ENCODE measurements at regions not wholly inside any gene's neighbourhood (a gene's known extent, or its start where the extent isn't known, plus 50 kb on each side); places are given as distances from the start of the nearest gene placed in this dataset.

DNA sequence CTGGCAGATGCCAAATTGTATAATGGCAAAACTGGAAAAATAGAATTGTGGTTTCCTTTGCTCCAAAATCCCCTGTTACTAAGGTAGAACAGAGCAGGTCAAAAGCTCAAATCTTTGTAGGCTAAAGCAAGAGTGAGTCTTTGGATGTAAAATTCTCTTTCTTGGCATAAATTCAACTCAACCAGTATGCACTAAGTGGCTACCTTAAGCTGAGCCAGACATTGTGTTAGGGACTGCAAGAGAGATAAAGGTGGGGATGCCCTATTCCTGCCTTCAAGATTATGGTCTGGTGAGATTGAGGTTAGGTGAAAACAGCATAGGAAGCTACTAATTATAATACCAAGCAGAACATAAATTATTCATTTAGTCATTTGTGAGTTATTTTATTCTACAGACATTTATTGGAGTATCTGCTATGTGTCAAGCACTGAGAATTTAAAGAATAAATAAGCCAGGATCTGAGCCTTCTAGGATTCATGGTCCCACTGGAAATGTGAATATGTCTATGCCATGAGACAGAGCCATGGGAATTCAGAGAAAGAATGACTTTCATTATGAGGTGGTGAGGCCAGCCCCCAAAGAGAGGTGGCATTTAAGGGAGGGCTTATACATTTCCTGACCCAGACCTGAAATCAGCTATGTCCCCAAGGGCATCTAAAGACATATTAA, 198.0 kb upstream of the NCKAP5 start:
- H3K4me1 ChIP-seq (ENCODE audit: insufficient read depth, insufficient read length): no peaks in the 10 kb centered on the region
- no peak for DNase-seq (ENCODE audit: low read depth, low spot score)
- H3K36me3 ChIP-seq (ENCODE audit: insufficient read depth, insufficient read length, low read length): no peaks in the 10 kb centered on the region
- peaks cover 6% of the 10 kb centered on the region; the same call in 1 of the 2 replicates for H3K9me3 ChIP-seq (ENCODE audit: insufficient read depth, low read length)
- no peak for TF ChIP-seq SUZ12 (IDR thresholded peaks at IDR 0.05; ENCODE audit: extremely low read depth, insufficient read depth, insufficient read length)
- no peak for TF ChIP-seq YY1 (IDR thresholded peaks at IDR 0.05; ENCODE audit: insufficient read depth, insufficient read length)
- TF ChIP-seq ZNF274 (IDR thresholded peaks at IDR 0.05; ENCODE audit: low read depth, low read length): no peak
- no peak overlapping the region for H3K9ac ChIP-seq (ENCODE audit: insufficient read length, low read depth)
- no peaks in the 10 kb centered on the region for H3K27me3 ChIP-seq (ENCODE audit: insufficient read depth, insufficient read length)
- no peak overlapping the region for H3K4me3 ChIP-seq (ENCODE audit: insufficient read length, low read depth)

GRCh38 chr2:133768256-133768655, 200.0 kb upstream of the NCKAP5 start:
- Histone ChIP-seq H3K4me3 (ENCODE audit: insufficient read length, low read depth) (no peak overlapping the region), H3K4me1 (ENCODE audit: insufficient read depth, insufficient read length) (no peaks in the 10 kb centered on the region), H3K9me3 (ENCODE audit: insufficient read depth, low read length) (peaks cover 3% of the 10 kb centered on the region; the same call in 1 of the 2 replicates), H3K9ac (ENCODE audit: insufficient read length, low read depth) (no peak overlapping the region), H3K27me3 (ENCODE audit: insufficient read depth, insufficient read length) (no peaks in the 10 kb centered on the region), H3K36me3 (ENCODE audit: insufficient read depth, insufficient read length, low read length) (no peaks in the 10 kb centered on the region)
- no peak for DNase-seq (ENCODE audit: low read depth, low spot score)
- TF ChIP-seq ZNF274 (IDR thresholded peaks at IDR 0.05; ENCODE audit: low read depth, low read length) (no peak), SUZ12 (IDR thresholded peaks at IDR 0.05; ENCODE audit: extremely low read depth, insufficient read depth, insufficient read length) (no peak), YY1 (IDR thresholded peaks at IDR 0.05; ENCODE audit: insufficient read depth, insufficient read length) (no peak)

- Histone ChIP-seq H3K4me3 (ENCODE audit: insufficient read length, low read depth) (no peak overlapping the region), H3K9ac (ENCODE audit: insufficient read length, low read depth) (no peak overlapping the region), H3K9me3 (ENCODE audit: insufficient read depth, low read length) (no peaks in the 10 kb centered on the region), H3K4me1 (ENCODE audit: insufficient read depth, insufficient read length) (no peaks in the 10 kb centered on the region), H3K36me3 (ENCODE audit: insufficient read depth, insufficient read length, low read length) (no peaks in the 10 kb centered on the region), H3K27me3 (ENCODE audit: insufficient read depth, insufficient read length) (no peaks in the 10 kb centered on the region)
- TF ChIP-seq ZNF274 (IDR thresholded peaks at IDR 0.05; ENCODE audit: low read depth, low read length): no peak
- no peak for TF ChIP-seq SUZ12 (IDR thresholded peaks at IDR 0.05; ENCODE audit: extremely low read depth, insufficient read depth, insufficient read length)
- TF ChIP-seq YY1 (IDR thresholded peaks at IDR 0.05; ENCODE audit: insufficient read depth, insufficient read length): no peak
- no peak for DNase-seq (ENCODE audit: low read depth, low spot score)
Measured at GRCh38 chr2:133768658-133769435, 200.6 kb upstream of the NCKAP5 start.

DNA sequence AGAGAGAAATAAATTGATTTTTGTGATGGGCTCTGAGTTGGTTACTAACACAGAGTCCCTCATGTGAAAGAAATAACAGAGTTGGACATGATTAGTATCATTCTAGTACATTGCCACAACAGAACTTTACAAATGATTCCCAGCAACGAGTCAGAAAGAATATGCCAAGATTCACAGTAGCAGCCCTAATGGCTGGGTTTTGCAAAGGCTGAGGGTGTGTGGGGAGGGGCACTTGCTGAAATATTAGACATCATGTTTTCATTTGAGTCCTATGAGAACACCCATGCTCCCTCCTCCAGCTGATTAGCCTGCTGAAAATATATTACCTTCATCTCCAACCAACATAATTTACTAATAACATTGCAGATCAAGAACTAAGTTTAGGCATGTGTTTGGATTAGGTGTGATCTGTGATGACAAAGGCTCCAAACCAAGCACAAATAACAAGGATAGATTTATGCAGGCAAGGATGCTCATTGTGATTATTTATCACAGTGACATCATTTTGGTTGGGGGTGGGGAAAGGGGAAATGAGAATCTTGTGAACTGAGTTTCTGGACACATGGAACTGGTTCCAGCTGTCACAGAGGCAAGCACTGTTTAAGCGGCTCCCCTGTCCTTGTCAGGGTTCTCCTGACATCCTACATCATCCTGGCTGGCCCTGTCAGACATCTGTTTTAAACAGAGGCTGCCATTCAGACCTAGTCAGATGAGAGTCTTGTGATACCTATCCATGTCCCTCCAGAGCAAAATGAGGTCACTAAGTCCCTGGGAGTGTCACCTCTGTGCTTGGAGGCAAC, 205.8 kb upstream of the NCKAP5 start:
- H3K9me3 ChIP-seq (ENCODE audit: insufficient read depth, low read length): no peaks in the 10 kb centered on the region
- DNase-seq (ENCODE audit: low read depth, low spot score): no peak
- no peaks in the 10 kb centered on the region for H3K36me3 ChIP-seq (ENCODE audit: insufficient read depth, insufficient read length, low read length)
- no peak for TF ChIP-seq ZNF274 (IDR thresholded peaks at IDR 0.05; ENCODE audit: low read depth, low read length)
- TF ChIP-seq SUZ12 (IDR thresholded peaks at IDR 0.05; ENCODE audit: extremely low read depth, insufficient read depth, insufficient read length): no peak
- TF ChIP-seq YY1 (IDR thresholded peaks at IDR 0.05; ENCODE audit: insufficient read depth, insufficient read length): no peak
- no peaks in the 10 kb centered on the region for H3K4me1 ChIP-seq (ENCODE audit: insufficient read depth, insufficient read length)
- H3K27me3 ChIP-seq (ENCODE audit: insufficient read depth, insufficient read length): no peaks in the 10 kb centered on the region
- no peak overlapping the region for H3K9ac ChIP-seq (ENCODE audit: insufficient read length, low read depth)
- H3K4me3 ChIP-seq (ENCODE audit: insufficient read length, low read depth): no peak overlapping the region

- Histone ChIP-seq H3K27me3 (ENCODE audit: insufficient read depth, insufficient read length) (no peaks in the 10 kb centered on the region), H3K4me3 (ENCODE audit: insufficient read length, low read depth) (no peak overlapping the region), H3K36me3 (ENCODE audit: insufficient read depth, insufficient read length, low read length) (no peaks in the 10 kb centered on the region), H3K4me1 (ENCODE audit: insufficient read depth, insufficient read length) (no peaks in the 10 kb centered on the region), H3K9ac (ENCODE audit: insufficient read length, low read depth) (no peak overlapping the region), H3K9me3 (ENCODE audit: insufficient read depth, low read length) (no peaks in the 10 kb centered on the region)
- TF ChIP-seq SUZ12 (IDR thresholded peaks at IDR 0.05; ENCODE audit: extremely low read depth, insufficient read depth, insufficient read length): no peak
- TF ChIP-seq ZNF274 (IDR thresholded peaks at IDR 0.05; ENCODE audit: low read depth, low read length): no peak
- TF ChIP-seq YY1 (IDR thresholded peaks at IDR 0.05; ENCODE audit: insufficient read depth, insufficient read length): no peak
- no peak for DNase-seq (ENCODE audit: low read depth, low spot score)
Measured at GRCh38 chr2:133774654-133775015, 206.4 kb upstream of the NCKAP5 start.

- Histone ChIP-seq H3K9me3 (ENCODE audit: insufficient read depth, low read length) (no peaks in the 10 kb centered on the region), H3K4me3 (ENCODE audit: insufficient read length, low read depth) (no peak overlapping the region), H3K4me1 (ENCODE audit: insufficient read depth, insufficient read length) (no peaks in the 10 kb centered on the region), H3K9ac (ENCODE audit: insufficient read length, low read depth) (no peak overlapping the region), H3K36me3 (ENCODE audit: insufficient read depth, insufficient read length, low read length) (no peaks in the 10 kb centered on the region), H3K27me3 (ENCODE audit: insufficient read depth, insufficient read length) (no peaks in the 10 kb centered on the region)
- no peak for DNase-seq (ENCODE audit: low read depth, low spot score)
- no peak for TF ChIP-seq SUZ12 (IDR thresholded peaks at IDR 0.05; ENCODE audit: extremely low read depth, insufficient read depth, insufficient read length)
- no peak for TF ChIP-seq YY1 (IDR thresholded peaks at IDR 0.05; ENCODE audit: insufficient read depth, insufficient read length)
Measured at GRCh38 chr2:133776936-133777573, 208.8 kb upstream of the NCKAP5 start.
